ENCODE measurements at regions not wholly inside any gene's neighbourhood (a gene's known extent, or its start where the extent isn't known, plus 50 kb on each side); places are given as distances from the start of the nearest gene placed in this dataset.
"Not testable (repeated sequence)": the region's sequence is repeated elsewhere in the genome, so short reads cannot be mapped to it uniquely, and the experiment has no call there.

- no peak for DNase-seq
Measured at GRCh38 chr13:73171271-73171682, 112.5 kb downstream of the KLF5 start.

- DNase-seq, result no peak
Measured at GRCh38 chr13:73169971-73170370, 111.2 kb downstream of the KLF5 start.

GRCh38 chr13:73168953-73169401, 110.2 kb downstream of the KLF5 start:
- DNase-seq, result no peak

GRCh38 chr13:73168226-73168952, 109.6 kb downstream of the KLF5 start:
- DNase-seq, result no peak

- DNase-seq, result no peak
Measured at GRCh38 chr13:73167028-73167820, 108.4 kb downstream of the KLF5 start.

GRCh38 chr13:73166204-73166603, 107.4 kb downstream of the KLF5 start:
- no peak for DNase-seq

GRCh38 chr13:73162912-73163911, 104.4 kb downstream of the KLF5 start:
- DNase-seq, result no peak

- not testable (repeated sequence) for DNase-seq
Measured at GRCh38 chr13:73160371-73161031, 101.7 kb downstream of the KLF5 start.

- no peak for DNase-seq
Measured at GRCh38 chr13:73158851-73159250, 100.0 kb downstream of the KLF5 start.

- no peak for DNase-seq
Measured at GRCh38 chr13:73157031-73157430, 98.2 kb downstream of the KLF5 start.

GRCh38 chr13:73146707-73147106, 87.9 kb downstream of the KLF5 start:
- no peak for DNase-seq

- no peak for DNase-seq
Measured at GRCh38 chr13:73142071-73142470, 83.3 kb downstream of the KLF5 start.

GRCh38 chr13:73141292-73141771, 82.5 kb downstream of the KLF5 start:
- DNase-seq, result no peak

GRCh38 chr13:73140801-73141200, 82.0 kb downstream of the KLF5 start:
- no peak for DNase-seq

- no peak for DNase-seq
Measured at GRCh38 chr13:73138638-73139491, 80.1 kb downstream of the KLF5 start.

GRCh38 chr13:73138276-73138637, 79.5 kb downstream of the KLF5 start:
- no peak for DNase-seq

GRCh38 chr13:73136776-73137175, 78.0 kb downstream of the KLF5 start:
- no peak for DNase-seq

GRCh38 chr13:73133531-73133930, 74.7 kb downstream of the KLF5 start:
- DNase-seq, result no peak

GRCh38 chr13:73131247-73131646, 72.4 kb downstream of the KLF5 start:
- DNase-seq, result no peak

- DNase-seq, result no peak
Measured at GRCh38 chr13:73129023-73129422, 70.2 kb downstream of the KLF5 start.

Measured in GF-D8 (cell line).